IPS-NIHi11 (cell line): ENCODE measurements at regions not wholly inside any gene's neighbourhood (a gene's known extent, or its start where the extent isn't known, plus 50 kb on each side); places are given as distances from the start of the nearest gene placed in this dataset.
A peak's percentile ranks its signal among the peaks of the same experiment; 100 is the strongest.

Source experiments
- DNase-seq: peaks from one replicate; pipeline ENCODE4 v3.0.0; 2012; ENCODE audit warnings: mixed read lengths, low spot score

DNA sequence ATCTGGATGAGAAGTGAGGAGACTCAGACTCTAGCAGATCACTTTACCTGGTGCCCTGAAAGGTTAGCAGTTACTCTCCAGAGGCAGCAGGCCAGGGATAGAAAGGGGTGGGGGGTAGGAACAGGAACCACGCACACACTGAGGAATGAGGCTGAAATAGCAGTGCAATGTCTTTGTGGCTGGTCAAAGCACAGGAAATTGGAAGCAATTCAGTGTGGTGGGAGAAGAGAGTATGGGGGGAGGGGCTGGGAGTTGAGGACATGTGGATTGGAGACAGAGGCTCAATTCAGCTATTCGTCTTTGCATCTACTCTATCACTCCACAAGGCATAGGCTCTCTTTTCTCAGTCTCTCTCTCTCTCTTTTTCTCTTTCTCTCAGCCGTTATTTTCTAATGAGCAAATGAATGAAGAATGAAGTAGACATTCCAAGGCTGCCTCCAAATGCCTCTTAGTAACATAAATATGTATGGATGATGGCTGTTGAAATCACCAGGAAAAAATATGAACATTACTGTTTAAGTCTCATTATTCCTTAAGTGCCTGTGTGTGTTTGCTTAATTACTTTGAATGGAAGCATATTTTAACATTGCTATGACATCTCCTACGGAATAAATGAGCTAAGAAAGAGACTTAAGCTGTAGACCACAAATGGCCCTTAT lies 979.4 kb downstream of the TSN start:
- DNase-seq = peak; percentile 41

DNA sequence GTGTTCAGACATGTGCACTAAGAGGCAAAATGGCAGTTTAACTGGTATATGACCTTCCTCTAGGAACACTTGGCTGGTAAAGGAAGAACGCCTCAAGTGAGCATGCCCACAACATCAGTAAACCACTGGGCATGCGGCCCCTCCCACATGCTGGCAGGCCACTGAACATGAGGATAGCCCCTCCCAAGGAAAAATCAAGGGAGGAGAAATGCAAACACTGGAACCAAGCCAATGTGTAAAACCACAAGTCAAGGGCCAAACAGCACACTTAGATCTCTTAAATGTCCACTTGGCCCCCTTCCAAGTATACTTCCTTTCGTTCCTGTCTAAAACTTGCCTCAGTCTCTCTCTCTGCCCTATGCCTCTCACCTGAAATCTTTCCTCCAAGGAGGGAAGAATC lies 980.8 kb downstream of the TSN start:
- no peak for DNase-seq

DNA sequence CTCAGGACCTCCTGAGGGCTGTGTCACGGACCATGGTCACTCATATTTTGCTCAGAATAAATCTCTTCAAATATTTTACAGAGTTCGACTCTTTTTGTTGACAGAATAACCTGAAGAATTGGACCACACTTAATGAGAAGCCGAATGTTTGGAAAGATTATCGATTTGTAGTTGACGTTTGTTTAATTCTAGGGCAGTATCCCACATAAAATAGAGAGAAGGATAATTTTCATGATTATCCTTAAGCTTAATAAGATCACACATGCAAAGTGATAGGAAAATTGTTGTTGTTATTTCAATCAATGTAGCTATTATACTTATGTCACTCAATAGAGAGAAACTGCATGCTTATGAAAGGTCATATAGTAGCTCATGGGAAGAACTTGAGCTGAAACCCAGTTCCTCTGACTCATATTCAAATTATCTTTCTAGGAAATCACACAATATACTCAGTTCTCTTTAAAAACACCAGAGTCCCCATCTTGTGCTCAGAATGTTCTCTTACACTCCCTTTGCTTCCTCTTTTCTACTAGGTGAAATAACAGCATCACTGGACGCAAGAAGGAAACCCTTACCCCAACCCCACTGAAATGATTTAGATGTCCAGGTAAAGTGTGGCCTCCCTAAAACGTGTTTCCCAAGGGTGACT lies 982.1 kb downstream of the TSN start:
- DNase-seq = no peak

DNA sequence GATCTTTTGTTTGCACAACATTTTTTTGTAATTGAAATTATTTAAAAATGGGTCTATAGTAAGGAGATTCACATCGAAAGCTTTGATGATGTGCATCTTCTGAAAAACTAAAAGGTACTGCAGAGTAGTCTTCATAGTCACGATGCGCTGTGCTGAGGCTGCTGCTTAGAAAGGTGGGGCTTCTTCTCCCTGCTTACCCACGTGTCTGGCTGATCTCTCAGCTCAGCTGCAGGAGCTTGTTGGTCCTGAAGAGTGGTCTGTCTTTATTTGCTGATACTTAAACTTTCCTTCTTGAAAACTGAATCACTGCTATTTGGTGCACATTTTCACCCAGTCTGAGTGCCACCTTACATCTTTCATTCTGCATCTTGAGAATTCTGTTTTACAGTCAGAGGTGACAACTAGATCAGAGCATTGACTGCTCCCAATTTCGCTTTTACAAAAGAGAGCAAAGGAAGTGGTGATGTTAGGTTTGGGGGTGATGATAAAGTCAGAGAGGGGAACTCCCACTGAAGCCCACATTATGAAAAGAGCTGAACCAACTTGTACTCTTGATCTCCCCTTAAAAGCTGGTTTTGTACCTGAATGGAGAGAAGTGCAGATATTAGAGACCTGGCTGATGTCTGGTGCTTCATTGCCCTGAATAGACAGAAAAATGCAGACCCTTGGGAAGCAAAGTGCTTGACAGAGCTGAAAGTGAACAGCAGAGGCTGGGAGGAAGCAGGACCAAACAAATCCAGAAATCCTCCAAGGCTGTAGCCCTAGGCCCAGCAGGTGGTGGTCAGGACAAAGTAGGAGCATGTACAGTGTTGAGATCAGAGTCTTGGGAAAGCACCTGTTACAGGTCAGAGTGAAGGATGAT lies 984.5 kb downstream of the TSN start:
- no peak for DNase-seq

DNA sequence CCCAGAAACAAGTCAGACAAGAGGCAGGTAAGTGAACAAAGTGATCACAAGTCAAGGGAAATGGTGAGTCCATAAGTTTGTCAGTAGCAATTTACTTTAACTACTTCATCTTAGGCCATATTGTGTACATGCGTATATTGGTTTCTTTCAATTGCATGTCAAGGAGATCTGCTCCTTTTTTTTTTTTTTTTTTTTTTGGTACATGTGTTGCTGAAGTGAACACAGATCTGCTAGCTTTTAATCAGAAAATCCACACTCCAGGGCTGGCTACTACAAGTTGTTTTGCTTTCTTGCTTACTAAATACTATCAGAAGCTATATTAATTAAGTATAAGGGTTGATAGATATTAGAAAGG lies 985.1 kb downstream of the TSN start:
- no peak for DNase-seq

DNA sequence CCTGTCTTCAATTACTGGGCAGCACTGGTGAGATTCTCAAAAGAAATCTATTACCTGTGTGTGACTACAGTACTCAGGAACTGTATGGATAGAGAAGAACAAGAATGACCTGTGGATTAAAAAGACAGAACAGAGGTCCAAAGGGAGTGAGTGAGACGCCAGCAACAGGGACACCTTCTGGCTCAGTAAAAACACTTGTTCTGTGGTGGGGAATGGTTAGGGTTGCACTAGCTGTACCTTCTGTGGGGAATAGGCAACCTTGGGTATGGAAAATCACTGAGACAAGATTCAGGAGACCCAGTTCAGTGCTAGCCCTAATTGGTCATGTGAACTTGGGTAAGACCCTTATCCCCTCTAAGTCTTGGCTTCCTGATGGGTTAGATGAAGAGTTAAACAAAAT lies 986.0 kb downstream of the TSN start:
- DNase-seq = no peak

DNA sequence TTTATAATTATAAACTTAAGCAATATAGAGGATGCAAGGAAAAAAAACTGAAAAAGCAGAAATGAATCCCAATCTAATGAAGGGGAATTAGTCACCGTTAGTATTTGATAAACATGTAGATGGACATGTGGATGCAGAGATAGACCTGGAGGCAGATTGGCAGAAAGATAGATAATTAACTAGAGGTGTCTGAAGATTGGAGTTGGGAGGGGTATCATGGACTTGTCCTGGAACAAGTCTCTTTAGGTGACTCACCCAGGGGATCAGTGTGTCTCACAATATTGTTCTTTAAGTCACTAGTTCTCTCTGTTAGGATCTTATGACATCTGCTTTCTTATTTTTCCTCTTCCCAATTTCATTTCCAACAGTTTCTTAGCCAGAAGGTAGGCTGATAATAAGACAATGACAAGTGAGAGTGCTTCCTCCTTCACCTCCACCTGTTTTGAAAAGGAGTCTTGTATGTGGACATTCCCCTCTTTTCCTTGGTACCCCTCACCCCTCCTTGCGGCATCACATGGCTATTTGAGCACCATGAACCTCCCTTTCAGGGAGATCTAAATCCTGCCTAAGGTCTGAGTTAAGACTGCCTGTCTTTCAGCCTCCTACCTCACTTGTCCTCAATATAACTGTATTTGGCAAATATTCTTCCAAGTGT lies 987.7 kb downstream of the TSN start:
- no peak for DNase-seq

DNA sequence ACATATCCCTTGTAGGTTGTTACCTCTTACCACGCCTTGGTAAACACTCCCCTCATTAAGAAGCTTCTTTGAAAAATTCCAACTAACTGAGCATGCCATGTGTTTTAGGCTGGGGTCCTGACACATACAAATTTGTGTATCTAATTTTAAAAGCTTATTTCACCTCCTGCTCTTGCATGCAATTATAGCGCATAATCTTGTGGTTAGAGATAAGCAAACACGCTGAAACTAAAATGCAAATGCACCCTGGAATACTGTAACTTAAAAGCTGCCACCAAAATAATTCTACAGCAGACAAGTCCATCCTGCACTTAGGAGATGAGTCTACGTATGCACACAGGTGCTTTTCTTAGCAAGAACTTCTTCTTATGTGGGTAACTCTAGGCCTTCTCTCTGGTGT lies 990.2 kb downstream of the TSN start:
- no peak for DNase-seq

DNA sequence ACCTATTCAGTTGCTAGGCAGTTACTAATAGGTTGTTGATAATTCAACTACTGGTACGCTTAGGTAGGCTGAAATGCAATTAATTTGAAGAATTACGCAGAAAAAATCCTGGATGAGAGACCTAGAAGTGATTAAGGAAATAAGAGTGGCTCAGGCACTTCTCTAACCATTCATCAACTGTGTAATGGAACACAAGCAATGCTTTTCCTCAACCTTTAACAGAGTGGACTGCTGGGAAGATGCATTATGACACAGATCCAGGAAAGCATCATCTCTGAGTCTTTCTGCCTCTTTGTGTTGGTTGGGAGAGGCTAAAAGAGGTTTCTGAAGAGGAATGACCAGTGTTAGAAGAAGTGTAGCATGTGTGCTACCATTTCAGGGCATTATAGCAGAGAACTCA lies 992.2 kb downstream of the TSN start:
- DNase-seq = no peak

DNA sequence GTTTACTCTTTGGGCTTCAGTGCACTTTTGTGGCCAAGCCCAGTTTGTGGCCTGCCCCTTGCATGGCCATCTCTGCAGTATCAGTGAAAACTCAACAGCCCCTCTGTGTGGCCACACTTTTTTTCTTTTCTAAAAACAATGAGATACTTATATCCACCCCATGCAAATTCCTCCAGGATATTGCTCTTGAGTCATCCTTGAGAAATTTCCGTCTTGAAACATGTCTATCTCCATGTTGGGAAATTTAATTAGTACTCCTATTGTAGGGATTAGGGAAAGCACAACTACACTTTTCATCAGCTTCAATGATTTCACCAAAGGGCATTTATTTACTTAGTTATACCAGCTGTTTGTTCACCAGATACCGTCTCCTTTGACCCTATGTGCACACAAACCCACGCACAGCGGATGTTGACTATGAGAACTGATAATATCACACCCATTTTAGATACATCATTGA lies 993.1 kb downstream of the TSN start:
- no peak for DNase-seq

DNA sequence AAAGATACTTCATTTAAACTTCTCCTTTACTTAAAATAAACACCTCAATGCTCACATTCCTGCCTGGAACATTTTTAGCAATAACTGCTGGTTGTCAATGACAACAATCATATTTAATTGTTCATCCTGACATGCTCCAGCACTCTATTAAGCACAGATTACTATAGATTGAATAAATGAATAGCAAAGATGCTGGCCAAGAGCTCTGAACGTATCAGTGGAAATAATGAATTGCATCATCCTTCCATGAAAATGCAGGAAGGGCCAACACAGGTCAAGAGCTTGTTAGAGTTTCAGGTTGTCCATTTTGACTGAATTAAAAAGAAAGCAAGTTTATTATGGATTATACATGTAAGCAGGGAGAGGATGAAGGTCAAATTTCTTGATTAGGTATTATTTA lies 994.0 kb downstream of the TSN start:
- DNase-seq = no peak

DNA sequence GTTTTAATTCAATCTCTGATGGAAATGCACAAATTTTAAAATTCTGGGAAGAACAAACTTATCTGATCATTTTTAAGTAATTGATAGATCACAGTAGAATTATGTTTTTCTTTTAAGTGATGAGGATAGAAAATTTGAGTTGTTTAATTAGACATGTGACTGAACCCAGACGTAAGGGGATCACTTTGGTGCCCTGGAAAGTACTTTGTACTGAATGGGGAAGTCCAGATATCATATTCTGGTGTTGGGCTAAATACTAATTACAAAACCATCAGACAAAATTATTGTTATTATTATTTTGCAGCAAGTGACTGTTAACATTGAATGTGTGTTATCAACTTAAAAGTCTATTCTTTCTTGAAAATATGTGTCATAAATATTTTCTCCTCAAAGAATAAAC lies 994.6 kb downstream of the TSN start:
- DNase-seq = no peak

DNA sequence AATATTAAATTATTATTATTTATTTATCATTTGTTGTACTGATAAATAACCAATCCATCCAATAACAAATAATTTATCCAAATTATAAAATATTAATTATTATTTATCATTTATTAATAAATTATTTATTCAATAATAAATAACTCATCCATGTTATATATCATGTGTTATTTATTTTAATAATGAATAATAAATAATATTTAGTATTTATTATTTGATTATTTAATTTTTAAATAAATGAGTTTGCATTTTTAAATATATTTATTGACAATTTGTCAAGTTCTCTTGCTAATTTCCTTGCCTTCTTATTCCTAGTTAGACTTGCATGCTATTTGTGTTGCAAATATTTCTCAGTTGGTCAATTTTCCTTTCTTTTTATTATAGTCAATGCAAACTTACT lies 995.4 kb downstream of the TSN start:
- DNase-seq = no peak

DNA sequence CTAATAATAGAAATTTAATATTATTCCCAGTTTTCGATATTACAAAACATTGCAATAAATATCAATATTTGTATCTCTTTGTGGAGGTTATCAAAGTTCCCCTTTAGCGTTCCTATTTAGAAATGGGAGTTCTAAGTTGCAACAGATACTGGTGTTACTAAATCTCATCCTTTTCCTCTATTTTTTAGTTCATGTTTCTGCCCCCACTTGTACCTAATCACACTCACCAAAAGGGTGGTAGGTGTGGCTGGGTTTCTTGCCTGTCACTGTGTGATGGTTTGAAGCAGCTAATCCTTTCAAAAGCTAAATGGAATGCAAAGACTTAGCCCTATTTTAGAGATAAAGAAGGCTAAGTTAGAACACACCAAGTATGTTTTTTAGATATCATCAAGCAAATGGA lies 997.9 kb downstream of the TSN start:
- no peak for DNase-seq

DNA sequence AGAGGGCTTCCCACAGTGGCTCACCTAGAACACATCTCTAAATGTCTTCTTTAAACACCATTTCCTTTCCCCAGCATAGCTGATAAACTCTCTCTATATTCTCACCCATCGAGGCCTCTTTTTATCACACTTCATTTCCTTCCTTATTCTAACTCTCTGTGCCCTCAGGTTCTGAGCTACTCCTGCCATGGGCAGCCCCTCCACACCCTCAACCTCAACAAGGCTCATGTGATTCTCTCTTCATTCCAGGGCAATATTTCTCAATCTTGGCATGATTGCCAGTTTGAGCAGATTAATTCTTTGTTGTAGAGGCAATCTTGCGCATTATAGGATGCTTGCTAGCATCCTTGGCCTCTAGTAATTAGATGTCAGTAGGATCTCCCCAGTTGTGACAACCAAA lies 999.1 kb downstream of the TSN start:
- DNase-seq = no peak

DNA sequence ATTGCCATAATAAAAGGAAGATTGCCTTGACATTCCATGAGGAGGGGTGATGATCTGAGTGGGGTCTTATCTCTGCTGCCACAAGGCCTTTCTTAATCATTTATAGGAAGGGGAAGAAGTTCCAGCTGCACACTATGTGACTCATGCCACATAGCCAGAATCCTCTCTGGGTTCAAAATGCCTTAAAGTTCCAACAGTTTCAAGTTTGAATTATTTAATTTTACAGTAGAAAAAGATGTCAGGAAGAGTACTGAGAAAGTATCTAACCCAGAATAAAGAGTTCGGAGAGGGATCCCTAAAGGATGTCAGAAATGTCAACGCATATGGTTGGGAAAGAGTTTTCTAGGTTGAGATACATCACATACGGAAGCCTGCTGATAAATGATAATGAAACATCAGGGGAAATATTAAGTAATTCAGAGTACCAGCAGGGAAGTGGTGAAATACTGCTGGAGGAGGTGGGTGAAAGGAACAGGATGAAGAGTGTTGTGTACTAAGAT lies 999.9 kb downstream of the TSN start:
- DNase-seq = no peak

DNA sequence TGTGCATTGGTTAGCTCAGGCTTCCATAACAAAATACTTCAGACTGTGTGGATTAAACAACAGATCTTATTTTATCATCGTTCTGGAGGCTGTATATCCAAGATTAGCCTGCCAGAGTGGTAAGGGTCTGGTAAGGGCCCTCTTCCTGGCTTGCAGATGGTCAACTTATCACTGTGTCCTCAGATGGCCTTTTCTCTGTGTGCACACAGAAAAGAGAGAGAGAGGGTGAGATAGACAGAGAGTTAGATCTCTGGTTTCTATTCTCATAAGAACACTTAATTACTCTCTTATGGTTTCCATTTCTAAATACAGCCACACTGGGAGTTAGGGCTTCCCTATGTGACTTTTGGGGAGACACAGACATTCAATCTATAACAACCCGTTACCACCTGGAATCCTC lies 1003.5 kb downstream of the TSN start:
- no peak for DNase-seq

DNA sequence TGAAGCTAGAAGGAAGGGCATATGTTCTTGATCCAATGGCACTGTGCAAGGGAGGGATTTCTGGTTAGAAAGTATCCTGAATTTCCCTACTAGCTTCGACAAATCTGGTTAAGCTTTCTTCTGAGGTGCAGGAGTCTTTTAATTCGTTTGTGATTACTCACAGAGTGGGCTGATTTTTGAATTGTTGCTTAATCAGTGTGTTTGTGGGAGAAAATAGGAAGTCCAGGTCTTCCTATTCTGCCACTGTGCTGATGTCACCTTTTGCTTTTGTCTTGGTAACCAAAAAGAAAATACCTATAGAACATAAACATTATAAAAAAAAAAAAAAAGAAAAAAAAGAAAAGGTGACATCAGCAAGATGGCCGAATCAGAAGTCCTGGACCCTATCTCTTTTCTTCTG lies 1008.6 kb downstream of the TSN start:
- no peak for DNase-seq

DNA sequence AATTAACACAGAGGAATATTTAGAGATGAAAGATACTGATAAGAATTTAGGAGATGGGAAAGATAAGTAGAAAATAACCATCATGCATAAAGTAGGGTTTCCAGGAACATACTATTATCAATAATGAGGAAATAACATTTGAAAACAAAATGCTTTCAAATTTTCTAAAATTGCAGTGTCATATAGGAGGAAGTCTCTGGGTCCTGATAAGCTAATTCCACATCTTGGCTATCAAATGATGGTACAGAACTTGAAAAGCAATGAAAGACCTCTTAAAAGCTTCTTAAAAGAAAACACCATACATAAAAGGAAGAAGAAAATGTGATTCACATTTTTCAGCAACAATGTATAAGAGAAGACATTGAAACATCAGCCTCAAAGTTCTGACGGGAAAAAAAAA lies 1024.8 kb downstream of the TSN start:
- no peak for DNase-seq

DNA sequence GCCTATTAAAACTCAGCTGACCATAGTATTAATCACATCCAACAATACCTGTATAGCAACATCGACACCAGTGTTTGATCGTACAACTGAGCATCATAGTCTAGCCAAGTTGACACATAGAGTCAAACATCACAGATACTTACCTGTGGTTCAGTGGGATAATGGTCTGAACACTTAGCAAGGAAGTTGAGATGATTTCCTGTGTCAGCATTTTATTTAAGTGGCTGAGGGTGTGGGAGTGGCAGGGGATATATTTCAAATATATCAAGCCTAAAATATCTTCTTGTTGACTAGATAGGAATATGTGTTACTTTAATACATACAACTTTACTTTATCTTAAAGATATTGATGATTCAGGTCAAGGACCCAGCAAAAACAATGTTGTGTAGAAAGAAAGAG lies 1038.6 kb downstream of the TSN start:
- DNase-seq = no peak

DNA sequence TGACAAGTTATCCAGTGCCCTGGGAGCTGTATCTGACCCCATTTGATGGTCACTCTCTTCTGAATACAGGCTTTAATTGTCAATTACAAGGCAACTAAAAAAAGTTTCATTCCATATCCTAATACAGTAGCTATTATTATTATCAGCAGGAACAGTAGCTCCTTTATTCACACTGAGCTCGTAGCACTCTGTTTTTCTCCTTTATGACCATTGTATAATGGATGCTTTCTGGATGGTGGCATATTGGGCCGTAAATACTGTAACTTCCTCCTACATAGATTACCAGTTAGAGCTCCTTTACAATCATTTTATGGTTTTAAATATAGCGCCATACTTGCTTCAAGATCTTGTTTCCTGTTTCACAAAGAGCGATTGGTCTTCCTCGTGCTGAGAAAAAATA lies 1040.3 kb downstream of the TSN start:
- DNase-seq = no peak

DNA sequence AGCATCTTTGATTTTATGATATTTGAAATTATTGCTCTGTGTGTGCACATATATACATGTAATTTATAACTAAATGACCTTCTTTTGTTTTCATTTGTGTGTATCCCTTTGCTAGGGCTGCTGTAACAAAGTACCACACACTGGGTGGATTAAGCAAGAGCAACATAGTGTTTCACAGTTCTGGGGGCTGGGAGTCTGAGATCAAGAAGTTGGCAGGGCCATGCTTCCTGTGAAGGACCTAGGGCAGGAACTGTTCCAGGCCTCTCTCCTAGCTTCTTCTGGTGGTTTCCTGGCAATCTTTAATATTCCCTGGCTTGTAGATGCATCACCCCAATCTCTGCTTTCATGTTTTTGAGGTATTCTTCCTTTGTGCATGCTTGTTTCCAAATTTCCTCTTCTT lies 1043.9 kb downstream of the TSN start:
- no peak for DNase-seq

DNA sequence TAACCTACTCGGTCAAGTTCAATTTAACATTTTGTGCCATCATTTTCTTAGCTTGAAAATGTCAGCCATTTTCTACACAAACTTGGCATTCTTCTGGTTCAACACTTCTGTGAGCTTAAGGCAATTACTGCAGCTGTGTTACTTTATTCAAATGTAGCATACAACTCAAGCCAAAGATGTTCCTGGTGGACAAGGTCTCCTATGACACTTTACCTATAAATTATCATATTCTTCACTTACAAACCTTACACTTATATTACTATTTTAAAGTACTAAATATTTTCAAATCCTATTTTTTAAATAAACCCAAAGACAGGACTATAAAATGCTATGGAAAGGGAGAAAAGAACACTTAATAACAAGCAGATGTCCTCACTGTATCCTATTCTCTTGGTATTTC lies 1045.3 kb downstream of the TSN start:
- no peak for DNase-seq
